ENCODE measurements at regions not wholly inside any gene's neighbourhood (a gene's known extent, or its start where the extent isn't known, plus 50 kb on each side); places are given as distances from the start of the nearest gene placed in this dataset.
"Not testable (repeated sequence)": the region's sequence is repeated elsewhere in the genome, so short reads cannot be mapped to it uniquely, and the experiment has no call there.

DNA sequence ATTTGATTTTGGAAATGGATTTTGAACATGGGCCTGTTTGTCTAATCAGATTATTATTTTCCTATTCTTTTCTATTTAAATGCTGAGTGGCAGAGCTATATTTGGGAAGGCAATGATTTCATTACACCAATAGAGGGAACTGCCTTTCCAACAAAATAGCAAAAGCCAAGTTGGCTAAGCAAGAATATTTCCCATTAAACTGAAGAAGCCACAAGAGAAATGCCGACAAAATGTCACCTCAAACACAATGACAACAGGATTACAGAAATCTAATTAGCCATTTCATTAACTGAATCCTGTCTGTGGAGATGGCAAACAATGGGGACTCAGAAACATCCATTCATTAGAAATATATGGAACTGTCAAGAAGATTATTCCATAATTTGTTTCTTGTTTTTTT, 1593.1 kb upstream of the RAG2 start:
- DNase-seq (ENCODE audit: low read depth in 4 of 4, low spot score in 3 of 4): no peak

DNA sequence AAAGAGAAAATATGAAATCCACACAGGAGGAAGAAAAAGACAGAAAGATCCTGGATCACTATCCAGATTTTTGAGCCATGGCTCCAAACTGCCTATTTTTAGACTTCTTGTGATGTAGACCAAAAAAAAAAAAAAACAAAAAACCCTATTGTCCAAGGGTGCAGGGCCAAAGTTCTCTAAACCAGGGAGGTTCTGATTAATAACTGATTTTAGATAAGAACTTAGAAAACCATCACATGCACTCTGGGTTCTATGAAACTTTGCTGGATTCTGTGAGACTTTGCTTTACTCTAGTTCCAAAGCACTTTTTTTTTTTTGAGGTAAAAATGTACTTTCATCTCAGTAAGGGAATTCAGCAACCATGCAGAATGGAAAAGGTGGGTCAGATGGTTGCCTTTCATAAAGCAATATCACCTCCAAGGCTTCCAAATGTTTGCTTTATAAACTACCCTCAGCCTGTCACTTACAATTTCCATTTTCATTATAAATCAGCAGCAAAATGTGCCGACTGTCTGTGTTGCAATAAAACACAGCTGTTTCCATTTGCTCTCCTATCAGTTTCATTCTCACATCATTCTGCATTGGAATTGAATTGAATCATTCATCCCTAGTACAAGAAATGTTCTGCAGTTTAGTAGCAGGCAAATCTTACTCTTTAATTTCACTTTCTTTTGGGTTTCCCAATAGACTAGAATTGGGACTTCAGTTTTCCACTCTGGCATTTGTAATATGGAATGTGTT, 1584.3 kb upstream of the RAG2 start:
- DNase-seq (ENCODE audit: low read depth in 4 of 4, low spot score in 3 of 4): no peak

DNA sequence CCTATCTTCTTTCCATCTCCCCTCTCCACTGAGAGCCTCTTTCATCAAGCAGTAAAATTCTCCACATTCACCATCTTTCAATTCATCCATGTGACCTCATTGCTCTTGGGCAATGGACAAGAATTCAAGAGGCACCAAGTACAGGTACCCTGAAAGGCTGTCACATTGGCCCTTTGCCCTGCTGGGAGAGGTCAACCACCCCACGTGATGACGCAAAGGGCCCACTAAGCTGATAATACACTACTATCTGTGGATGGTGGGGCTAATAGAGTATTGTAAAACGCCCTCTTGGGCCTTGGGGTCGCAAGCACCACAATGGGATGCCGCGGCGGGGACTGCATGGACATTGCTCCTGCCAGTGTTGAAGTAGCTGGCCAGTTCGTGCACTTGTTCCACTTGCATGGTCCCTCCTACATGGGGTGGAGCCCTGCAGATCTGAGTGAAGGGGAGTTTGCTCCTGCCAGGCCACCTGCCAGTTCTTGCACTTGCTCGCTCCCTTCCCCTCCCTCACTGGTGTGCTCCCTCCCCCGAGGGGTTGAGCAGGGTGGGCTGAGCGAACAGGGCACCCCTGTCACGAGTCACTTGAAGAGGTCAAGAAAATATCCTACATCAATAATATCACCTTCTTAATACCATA, 1578.8 kb upstream of the RAG2 start:
- no peak for DNase-seq (ENCODE audit: low read depth in 4 of 4, low spot score in 3 of 4)

DNA sequence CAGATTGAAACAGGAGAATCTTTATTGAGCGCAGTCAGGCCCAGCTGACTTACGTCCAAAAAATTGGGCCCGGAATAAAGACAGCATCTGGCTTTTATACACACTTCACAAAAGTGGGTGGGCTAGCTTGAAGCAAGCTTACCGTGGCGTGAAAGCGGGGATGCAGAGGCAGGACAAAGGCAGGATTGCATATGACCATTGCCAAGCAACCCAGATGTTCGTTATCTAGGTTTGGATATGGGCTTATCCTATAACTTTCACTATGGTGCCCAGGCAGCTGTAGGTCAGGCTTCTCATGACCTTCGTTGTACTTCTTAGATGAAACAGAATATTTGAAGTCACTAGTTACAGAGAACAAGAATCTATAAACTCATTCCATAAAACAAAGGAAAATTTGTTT, 1575.6 kb upstream of the RAG2 start:
- no peak for DNase-seq (ENCODE audit: low read depth in 4 of 4, low spot score in 3 of 4)

DNA sequence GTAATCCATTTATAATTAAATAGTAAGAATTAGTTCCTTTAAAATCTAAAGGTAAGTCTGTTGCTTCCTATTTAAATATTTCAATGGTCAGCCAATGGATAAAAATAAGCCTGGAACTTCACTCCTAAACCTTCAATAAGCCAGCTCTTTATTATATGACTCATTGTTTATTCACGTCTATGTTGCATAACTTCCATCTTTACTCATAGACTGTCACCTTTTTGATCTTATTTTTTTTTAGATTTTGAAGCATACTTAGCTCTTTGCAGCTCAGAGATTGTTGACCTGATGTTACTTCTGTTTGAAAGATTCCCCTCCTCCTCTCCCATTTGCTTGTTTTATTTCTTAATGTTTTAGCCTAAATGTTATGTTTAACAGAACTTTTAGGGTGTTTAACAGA, 1571.2 kb upstream of the RAG2 start:
- DNase-seq (ENCODE audit: low read depth in 4 of 4, low spot score in 3 of 4): no peak

DNA sequence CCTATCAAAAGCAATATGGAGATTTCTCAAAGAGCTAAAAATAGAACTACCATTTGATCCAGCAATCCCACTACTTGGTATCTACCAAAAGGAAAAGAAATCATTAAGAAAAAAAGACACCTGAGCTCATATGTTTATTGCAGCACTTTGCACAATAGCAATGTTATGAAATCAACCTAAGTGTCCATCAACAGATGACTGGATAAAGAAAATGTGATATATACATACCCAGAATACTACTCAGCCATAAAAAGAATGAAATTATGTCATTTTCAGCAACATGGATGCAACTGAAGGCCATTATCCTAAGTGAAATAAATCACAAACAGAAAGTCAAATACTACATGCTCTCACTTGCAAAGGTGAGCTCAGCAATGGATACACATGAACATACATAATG, 1565.5 kb upstream of the RAG2 start:
- no peak for DNase-seq (ENCODE audit: low read depth in 4 of 4, low spot score in 3 of 4)

DNA sequence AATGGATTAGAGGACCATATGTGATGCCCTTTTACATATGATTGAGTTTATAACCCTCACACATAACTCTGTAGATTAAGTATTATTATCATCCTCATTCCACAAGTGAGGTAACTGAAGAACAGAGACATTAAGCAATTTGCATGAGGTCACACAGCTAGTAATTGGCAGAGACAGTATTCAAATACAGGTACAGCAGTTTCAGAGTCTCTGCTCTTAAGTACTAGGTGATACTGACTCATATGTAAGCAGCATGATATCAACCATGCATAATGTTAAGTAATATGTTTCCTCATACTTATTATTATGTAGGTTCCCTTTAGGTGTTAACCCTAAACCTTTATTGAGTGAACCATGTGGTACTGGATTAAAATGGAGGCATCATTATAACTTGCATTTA, 1562.4 kb upstream of the RAG2 start:
- no peak for DNase-seq (ENCODE audit: low read depth in 4 of 4, low spot score in 3 of 4)

DNA sequence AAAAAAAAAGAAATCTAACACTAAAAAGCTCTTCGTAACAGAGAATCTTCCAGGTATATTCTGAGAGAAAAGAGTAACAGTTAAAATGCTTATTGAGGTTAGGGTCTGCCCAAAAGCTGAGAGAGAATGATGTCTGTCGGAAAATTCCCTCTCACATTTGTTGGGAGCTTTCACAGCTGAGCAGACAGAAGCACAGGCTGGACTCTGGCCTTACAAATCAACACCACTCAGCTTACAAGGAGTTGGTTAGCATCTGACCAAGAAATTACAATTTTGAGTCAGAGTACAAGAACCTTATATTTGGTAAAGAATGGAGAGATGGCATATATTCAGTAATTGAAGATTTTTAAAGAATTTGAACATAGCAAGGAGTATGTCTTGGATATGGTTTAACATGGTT, 1561.0 kb upstream of the RAG2 start:
- DNase-seq (ENCODE audit: low read depth in 4 of 4, low spot score in 3 of 4): no peak

DNA sequence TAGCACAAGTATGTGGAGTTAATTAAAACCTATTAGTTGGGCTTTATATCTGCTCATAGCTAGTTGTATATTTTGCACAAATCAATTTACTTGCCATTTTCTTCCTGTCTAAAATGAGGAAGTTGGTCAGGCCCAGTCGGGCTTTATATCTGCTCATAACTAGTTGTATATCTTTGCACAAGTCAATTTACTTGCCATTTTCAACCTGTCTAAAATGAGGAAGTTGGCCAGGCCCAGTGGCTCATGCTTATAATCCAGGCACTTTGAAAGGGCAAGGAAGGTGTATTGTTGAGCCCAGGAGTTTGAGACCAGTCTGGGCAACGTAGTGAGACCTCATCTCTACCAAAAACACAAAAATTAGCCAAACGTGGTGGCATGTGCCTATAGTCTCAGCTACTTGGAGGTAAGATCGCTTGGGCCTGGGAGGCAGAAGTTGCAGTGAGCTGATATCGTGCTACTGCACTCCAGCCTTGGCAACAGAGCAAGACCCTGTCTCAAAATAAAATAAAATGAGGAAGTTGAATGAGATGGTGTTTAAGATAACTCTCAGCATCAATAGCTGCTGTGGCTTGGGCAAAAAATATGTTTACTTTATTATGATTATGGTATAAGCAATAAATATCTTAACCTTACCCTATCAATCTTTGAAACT, 1558.6 kb upstream of the RAG2 start:
- DNase-seq (ENCODE audit: low read depth in 4 of 4, low spot score in 3 of 4): no peak

DNA sequence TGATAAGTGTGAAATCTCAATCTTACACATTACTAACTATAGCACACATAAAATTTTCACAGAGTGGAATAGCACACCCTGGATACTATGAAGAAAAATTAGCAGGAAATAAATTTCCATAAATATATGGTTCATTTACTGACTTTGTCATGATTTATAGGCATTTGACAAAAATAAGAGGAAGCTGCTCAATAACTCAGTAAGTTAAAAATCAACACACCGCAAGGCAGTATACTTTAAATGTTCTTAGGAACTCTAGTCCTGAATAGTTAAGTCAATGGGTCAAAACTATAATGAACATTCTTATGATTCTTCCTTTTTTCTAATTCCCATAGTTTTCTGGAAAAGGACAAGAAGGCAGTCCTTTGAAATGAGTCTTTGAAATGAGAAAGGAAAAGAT, 1557.8 kb upstream of the RAG2 start:
- DNase-seq (ENCODE audit: low read depth in 4 of 4, low spot score in 3 of 4): no peak

DNA sequence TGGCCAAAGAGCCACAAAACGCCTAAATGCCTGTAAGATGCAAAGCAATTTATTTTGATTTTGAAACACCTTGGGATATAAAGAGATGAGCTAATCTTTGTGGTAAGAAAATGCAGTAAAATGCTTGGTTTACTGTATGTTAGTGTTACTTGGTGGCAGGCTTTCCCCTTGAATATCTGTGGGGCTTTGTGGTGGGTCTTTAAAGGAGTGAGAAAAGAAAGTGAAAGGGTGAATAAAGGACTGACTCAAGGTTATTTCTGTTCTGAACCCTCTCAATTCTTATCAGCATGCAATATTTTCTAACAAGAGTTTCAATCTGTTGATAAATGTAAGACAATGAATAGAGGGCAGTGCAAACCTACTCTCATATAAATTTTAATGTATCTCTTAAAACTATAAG, 1555.9 kb upstream of the RAG2 start:
- DNase-seq (ENCODE audit: low read depth in 4 of 4, low spot score in 3 of 4): no peak

DNA sequence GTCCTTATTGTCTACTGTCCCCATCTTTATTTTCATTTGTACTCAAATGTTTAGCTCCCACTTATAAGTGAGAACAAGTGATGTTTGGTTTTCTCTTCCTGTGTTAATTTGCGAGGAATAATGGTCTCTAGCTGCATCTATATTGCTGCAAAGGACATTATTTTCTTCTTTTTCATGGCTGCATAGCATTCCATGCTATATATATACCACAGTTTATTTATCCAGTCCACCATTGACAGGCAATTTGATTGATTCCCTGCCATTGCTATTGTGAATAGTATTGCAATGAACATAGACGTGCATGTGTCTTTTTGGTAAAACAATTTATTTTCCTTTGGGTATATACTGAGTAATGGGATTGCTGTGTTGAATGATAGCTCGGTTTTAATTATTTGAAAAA, 1545.8 kb upstream of the RAG2 start:
- no peak for DNase-seq (ENCODE audit: low read depth in 4 of 4, low spot score in 3 of 4)

DNA sequence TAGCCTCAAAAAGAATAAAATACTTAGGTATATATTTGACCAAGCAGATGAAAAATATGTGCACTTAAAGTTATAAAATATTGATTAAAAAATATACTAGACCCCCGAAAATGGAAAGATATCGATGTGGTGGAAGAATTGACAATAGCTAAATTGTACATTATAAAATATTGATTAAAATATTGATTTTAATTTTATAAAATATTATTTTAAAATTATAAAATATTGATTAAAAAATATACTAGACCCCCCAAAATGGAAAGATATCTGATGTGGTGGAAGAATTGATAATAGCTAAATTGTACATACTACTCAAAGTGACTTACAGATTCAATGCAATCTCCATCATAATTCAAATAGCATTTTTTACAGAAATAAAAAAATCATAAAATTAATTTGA, 1540.9 kb upstream of the RAG2 start:
- DNase-seq (ENCODE audit: low read depth in 4 of 4, low spot score in 3 of 4): no peak

DNA sequence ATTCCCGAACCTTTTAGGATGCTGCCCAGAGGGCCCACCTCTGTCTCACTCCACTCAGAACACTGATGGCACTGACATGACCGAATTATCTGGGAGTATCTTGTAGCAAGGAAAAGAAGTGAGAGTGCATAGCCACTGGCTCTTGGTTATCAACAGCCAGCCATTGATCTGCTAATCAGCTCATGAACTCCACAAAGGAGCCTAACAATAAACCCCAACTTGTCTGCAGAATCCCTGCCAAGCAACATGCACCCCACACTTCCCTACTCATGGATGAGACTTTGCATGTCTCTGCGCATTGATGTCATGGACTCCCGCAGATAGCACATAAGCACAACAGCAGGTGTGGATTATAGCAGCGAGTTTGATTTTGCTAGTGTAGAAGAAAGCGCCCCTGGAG, 1538.9 kb upstream of the RAG2 start:
- DNase-seq (ENCODE audit: low read depth in 4 of 4, low spot score in 3 of 4): no peak

DNA sequence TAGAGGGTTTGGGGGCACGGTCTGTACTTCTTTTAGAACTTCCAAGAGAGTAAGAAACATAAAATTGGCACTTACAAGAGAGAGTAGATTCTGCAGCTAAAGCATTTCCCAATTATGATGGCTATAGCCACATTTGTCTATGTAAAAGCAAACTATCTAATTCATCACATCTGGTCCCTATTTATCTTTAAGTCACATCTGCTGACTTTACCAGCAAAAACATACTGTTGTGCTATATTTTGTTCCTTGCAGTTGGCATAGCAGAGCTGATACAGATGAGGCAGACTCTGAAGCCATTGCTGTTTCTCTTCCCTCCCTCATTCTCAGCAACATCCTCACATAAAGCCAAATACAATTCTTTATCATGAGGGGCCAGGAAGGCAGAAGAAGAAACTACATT, 1533.5 kb upstream of the RAG2 start:
- no peak for DNase-seq (ENCODE audit: low read depth in 4 of 4, low spot score in 3 of 4)

DNA sequence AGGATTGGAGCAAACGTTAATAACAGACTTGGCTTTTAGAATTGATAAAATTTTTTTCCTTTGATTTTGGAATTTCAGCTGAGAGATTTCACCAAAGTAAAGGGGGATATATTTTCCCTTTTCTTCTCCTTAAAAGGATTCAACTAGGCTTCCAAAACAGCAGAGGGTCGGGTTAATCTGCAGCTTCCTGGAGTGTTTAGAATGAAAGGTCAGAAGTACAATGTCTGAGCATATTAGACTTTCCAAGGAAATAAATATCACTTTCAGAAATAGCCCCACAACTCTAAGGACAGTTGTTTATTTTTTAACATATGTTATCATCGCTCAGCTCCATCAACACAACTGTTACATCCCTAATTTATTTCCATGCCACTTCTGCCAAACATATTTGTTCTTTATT, 1532.9 kb upstream of the RAG2 start:
- DNase-seq (ENCODE audit: low read depth in 4 of 4, low spot score in 3 of 4): no peak

DNA sequence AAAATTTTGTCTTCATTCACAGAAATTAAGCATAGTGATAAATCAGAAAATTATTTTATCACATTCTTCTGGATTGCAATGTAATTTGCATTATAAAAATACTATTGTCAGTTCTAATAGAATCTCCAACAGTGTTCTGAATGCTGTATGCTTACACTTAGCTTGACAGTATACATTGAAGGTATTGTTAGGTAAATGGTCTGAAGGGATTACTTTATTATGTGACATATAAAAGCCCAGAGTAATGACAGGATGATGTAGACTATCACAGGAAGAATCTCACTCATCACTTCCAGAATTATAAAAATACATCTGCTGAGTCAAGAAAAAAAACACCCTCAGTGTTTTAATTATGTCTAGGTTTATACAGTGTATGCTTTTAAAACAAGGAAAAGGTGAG, 1532.5 kb upstream of the RAG2 start:
- no peak for DNase-seq (ENCODE audit: low read depth in 4 of 4, low spot score in 3 of 4)

DNA sequence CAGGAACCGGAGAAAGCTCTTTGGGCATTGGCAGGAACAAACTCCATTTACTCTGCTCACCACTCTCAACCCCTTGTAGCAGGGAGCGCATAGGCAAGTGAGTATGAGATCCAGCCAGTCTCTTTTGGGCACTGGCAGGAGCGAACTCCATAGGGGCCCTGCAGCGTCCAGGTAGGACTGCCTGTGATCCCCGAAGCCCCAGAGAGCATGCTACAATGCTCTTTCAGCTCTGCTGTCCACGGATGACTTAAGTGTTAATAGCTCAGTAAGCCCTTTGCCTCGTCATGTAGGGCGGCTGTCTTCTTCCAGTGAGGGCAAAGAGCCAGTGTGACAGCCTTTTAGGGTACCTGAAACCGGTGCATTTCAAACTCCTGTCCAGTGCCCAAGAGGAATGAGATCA, 1525.6 kb upstream of the RAG2 start:
- DNase-seq (ENCODE audit: low read depth in 4 of 4, low spot score in 3 of 4): no peak

DNA sequence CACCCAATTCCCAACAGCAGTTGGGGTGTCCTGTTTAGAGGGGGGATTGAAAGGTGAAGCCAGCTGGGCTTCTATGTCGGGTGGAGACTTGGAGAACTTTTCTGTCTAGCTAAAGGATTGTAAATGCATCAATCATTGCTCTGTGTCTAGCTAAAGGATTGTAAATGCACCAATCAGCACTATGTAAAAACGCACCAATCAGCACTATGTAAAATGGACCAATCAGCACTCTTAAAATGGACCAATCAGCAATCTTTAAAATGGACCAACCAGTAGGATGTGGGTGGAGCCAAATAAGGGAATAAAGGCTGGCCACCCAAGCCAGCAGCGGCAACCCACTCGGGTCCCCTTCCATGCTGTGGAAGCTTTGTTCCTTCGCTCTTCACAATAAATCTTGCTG, 1518.6 kb upstream of the RAG2 start:
- not testable (repeated sequence) for DNase-seq (ENCODE audit: low read depth in 4 of 4, low spot score in 3 of 4)

DNA sequence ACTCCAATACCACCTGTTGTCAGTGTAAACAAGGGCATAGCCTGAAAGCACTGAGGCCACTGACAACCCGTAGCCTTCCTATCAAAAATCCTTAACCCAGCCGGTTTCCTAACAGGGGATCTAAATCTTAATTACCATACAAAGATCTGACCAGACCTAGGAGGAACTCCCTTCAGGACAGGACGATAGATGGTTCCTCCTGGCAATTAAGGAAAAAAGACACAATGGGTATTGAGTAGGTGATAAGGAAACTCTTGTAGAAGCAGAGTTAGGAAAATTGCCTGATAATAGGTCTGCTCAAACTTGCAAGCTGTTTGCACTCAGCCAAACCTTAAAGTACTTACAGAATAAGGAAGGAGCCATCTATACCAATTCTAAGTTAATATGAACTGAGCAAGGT, 1517.3 kb upstream of the RAG2 start:
- not testable (repeated sequence) for DNase-seq (ENCODE audit: low read depth in 4 of 4, low spot score in 3 of 4)

DNA sequence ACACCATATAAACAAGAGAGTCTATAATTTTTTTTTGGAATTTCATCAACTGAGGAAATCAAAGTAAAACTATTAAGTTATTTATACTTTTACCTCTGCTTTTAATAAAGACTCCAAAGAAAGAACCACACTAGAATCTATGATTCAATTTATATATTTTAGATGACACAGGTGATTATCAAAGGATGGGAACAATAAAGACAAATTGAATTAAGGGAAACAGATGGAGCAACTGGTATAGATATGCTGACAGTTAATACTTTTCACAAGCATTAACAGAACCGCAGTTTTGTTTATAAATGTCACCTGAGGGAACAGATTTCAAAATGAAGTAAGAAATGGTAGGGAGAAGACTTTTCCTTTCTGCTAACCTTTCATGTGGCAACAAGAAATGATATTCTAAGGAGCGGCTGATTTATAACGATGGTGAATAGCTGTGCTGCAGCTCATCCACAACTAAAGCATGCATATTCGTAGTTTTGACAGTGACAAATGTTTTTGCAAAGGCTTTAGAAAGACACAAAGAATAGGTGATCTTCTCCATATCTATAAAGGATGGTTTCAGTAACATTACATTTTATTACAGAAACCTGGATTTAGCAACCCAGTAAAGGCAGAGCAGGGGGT, 1502.9 kb upstream of the RAG2 start:
- DNase-seq (ENCODE audit: low read depth in 4 of 4, low spot score in 3 of 4): no peak

DNA sequence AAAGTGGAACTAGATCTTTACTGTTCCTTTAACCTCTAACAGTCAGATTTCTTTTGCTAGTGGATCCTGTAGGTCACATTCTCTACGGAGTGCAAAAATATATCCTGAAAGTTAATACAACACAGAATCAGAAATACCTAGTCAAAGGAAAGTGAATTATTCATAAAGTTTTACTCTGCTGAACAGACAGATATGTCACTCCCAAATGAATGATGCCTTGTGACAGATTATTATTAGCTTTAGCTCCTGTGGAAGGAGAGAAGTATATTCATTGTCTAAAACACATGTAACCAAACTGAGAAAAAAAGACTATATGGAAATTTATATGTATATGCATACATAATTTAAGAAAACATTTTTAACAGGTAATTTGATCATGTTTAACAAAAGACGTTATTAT, 1497.2 kb upstream of the RAG2 start:
- no peak for DNase-seq (ENCODE audit: low read depth in 4 of 4, low spot score in 3 of 4)

Data from left renal pelvis (tissue), 4 donors.